NCI-H2171 treated with DMSO at 0.1 percent for 48 hours (cell line): ENCODE measurements at regions not wholly inside any gene's neighbourhood (a gene's known extent, or its start where the extent isn't known, plus 50 kb on each side); places are given as distances from the start of the nearest gene placed in this dataset.
A peak's percentile ranks its signal among the peaks of the same experiment; 100 is the strongest.

Source experiments
- DNase-seq: peaks from one replicate; lab custom pipeline; 2025; lab: John Stamatoyannopoulos, UW

DNA sequence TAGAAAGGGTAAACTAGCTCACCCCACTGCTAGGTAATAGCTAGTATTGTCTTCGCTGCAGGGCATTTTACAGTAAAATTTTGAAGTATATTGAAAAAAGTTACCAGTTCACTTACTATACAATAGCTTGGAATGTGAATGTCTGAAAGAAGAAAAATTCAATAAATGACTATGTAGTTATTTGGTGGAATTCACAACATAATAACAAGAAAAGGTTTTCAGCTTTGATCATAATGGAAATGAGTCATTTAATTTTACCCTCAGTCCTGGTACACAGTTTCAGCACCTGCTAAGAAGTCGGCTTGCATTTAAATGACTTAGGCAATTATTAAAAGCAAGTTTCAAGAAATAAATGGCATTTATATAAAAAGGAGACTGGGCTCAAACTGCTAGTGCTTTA is 90.4 kb downstream of the NUP35 start:
- no peak for DNase-seq

DNA sequence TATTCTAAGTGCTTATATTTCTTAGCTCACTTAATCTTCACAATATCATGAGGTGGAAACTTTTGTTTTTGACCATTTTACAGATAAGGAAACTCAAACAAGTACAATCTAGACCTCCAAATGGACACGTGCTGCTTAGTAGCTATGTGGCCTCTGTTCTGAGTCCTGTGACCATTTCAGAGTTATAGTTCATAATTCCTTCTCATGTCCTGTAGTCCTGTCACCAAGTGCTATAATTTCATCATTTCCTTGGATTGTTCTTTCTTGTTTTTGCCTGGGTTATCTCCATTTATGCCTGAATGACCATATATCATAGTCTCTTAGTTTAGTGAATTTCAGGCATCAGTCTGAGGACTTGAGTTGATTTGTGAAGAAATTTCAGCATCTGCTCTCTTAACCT is 91.7 kb downstream of the NUP35 start:
- DNase-seq, result no peak

DNA sequence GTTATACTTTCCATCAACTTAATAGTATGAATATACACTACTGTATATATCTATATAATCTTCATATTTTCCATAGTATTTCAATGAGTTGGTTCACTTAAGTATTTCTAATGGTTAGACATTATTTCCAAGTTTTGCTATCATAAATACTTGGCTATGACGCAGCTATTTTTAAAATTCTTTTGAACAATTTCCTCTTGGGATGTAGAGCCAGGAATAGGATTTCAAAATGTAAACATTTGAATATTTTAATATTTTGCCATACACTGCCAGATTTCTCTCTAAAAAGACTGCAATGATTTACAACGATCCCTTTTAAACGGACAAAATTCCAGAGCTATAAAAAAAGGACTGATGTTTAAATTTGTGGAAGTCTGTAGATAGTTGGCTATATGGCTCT is 95.6 kb downstream of the NUP35 start:
- DNase-seq, result no peak

DNA sequence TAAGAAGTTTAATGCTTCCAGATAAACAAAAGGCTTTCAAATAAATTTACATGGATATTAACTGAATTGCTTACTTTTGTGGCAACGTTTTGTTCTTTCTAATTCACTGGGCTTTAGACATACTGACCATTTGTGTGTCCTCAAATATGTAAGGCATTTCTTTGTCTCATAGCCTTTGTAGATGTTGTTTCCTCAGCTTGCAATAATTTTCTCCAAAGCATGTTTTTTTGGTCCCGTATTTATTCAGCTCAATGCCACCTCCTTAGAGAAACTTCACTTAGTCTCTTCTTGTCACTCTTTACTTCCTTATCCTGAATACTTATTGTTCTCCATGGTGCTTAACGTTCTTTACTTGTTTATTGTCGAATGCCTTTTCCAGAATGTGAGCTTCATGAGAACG is 98.5 kb downstream of the NUP35 start:
- DNase-seq, result no peak

DNA sequence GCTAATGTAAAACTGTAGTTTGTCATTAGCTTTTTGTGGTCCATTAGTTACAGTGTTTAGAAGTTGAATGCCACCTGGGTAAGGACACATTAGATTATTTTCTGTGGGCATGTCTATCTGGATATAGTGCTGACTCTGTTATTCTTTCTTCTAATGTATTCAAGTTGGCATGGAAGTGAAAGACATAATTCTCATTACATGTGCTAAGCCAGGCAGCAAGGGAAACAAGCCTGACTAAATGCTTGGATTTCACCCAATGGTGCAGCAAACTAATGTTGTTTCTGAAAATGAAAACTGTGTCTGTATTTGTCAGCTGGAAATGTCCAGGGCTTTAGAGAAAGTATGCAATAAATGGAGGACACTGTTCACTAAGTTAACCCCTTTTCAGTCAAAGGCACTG is 100.7 kb downstream of the NUP35 start:
- no peak for DNase-seq

DNA sequence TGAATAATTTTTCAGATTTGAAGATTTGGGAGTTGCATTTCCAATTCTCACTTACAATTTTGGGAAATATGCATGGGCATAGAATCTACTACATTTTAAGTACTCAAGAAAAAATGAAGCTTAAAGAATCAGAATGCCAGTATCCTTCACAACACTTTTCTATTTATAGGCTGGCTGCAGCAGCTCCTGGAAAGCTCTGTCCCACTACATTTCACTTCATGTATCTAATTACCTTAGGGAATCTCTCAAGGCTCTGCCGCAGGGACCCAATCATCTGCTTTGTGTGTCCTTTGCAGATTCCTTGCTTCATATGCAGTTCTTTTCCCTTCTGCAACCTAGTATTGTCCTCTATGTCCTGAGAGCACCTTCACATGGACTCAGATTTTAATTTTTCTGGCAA is 102.9 kb downstream of the NUP35 start:
- peak; percentile 7 for DNase-seq

DNA sequence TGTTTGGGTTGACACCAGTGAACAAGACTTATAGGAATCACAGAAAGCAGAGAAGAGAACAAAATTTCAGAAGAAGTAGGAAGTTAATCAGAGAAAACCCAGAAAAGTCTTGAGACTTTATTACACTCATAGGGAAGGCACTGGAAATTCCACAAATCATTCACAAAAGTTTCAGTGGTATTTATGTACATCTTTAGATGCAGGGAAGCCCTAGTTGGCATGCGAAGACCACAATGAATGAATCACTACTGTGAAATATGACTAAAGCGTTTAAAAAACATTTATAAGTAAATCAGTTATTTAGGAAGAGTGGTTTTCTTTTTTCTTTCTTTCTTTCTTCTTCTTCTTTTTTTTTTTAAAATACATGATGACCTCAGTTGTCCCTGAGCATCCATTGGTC is 105.1 kb downstream of the NUP35 start:
- DNase-seq, result no peak

DNA sequence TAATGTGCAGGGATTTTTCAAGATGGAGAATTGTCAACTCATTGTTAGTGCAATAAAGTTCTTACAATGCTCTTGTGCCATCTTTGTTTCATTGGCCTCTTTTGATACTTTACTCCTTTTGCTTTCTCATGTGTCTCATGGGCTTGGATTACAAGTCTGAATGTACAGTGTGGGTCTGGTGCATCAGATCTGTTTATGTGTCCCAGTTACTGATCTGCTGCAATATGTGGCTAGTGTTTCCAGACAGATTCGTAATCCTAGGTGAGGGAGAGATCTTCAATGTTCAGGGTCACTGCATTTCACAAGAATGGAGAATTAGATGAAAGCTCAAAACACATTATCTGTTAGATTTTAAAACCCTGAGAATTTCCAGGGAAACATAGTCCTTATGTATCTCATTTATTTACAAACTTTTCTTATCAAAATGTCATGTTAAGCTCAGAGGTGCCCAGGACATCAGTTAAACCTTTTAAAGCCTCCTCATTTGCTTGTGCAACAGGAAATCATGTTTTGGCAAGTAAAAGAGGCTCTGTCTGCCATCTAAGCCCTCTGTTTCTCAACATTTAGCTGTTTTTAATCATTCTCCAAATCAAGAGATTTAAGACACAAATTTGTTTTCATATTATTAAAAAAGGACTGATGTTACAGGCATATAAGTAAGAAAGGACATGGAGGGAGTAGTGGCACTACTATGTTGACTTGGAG is 108.1 kb downstream of the NUP35 start:
- DNase-seq, result no peak

DNA sequence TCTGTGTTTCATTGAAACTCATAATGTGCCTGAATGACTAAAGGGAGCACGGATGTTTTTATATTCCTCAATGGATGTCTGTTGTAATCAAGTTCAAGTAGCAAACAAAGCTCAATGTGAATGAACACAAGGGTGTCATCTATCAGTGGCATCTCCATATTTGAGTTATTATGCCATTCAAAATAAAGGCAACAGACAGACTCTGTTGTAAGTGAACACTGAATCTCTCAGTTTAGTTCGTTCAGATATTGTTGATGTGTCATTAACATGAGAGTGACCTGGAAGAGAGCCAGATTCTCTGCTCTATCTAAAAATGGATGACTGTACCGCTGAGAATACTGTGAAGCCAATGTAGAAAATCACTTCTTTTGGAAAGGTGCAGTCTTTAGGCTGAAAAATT is 118.7 kb downstream of the NUP35 start:
- peak; percentile 86 for DNase-seq

DNA sequence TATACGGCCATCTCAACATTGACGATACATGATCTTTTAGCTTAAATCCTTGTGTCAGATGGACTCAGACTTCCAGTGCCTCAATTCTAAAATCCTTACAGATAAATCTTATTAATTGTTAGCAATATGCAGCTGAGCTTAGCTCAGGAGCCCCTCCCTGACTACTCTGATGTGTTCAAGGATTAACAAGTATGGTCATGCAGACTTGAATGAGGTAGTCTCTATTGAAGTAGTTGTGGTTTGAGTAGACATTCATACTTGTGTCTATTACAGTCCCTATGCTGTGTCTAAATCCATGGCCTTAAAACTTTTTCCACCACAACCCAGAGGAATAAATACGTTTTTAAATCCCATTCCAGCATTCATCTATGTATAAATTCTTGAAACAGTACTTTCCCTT is 119.5 kb downstream of the NUP35 start:
- DNase-seq, result peak; percentile 25

DNA sequence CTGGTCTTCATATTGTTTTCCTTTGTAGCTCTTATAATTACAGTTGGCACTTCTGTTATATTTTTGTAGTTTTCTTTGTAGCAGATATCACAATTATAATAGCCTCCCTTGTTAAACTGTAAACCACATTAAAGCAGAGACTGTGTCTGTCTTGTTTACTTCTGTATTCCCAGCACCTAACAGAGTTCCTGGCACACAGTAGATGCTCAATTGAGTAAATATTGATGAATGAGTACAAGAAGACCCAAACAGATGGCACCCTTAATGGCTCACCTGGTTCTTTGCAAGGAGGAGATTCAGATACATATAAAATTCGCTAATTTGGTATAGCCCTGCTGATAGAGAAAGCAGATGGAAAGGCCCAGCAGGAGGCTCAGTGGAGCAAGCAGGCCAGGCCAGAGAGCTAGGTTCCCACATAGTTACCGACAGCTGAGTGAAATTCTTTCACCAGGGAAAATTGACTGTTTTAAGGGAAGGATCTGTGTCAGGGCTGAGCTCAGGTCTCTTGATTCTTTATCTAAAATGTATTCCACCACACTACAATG is 120.1 kb downstream of the NUP35 start:
- DNase-seq, result peak; percentile 97

DNA sequence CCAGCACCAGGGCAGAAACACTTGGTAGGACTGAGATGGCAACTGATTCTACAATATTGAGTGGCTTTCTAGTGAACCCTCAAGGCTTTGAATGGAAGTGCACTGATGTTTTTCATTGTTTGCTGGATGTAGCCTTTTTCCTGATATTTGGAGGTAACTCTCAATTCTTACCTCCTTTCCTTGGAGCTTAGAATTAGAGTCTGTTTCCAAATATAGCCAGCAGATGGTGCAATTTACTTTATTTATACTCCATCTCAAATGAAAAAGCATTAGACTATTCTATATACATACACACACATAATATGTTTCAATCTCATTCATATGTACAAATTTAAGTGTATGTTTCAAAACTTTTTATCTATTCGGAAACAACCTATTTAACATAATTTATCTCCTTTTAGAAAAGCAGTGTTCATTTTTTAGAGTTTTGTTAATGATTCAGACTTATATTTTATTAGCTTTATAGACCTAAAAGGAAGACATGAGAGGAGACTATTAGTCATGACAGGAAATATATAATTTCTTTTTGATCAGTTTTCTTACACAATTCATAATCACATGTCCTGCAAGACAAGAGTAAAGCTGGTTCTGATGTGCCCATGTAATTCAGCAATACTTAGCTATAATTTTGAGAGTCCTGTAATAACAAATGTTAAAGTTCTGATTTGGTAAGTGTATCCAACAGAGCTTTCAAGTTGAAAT is 124.8 kb downstream of the NUP35 start:
- DNase-seq, result peak; percentile 65

DNA sequence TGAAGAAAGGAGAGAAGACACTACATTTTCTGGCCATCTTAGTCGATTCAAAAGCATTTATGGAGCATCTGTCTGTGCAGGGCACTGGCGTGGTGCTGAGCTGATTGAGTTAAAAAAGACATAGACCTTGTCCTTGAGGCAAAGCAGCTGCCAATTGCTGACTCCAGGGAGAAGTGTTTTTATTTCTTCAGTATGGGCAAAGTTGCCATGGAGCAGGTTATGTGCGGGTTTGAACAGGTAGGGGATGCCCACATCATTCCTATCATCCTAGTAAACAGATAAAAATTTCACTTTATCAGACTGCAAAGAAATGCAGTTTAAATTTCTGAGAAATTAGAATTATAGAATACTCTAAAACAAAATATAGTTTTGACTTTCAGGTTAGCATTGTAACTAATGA is 125.8 kb downstream of the NUP35 start:
- peak; percentile 33 for DNase-seq

DNA sequence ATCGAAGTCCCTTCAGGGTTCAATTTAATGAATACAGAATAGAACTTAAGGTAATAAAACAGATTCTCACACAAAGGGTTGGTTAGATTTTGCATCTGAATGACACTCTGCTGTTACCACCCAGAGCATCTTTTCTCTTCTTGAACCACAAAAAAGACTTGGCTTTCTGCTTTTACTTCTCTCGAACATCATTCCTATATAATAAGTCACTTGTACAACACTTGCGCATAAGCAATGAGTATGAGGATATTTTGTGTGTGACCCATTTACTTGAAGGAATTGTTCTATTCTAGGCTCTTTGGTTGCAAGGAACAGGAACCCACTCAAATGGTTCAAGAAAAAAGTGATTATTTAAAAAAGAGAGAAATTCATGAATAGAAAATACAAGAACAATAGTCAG is 126.2 kb downstream of the NUP35 start:
- no peak for DNase-seq

DNA sequence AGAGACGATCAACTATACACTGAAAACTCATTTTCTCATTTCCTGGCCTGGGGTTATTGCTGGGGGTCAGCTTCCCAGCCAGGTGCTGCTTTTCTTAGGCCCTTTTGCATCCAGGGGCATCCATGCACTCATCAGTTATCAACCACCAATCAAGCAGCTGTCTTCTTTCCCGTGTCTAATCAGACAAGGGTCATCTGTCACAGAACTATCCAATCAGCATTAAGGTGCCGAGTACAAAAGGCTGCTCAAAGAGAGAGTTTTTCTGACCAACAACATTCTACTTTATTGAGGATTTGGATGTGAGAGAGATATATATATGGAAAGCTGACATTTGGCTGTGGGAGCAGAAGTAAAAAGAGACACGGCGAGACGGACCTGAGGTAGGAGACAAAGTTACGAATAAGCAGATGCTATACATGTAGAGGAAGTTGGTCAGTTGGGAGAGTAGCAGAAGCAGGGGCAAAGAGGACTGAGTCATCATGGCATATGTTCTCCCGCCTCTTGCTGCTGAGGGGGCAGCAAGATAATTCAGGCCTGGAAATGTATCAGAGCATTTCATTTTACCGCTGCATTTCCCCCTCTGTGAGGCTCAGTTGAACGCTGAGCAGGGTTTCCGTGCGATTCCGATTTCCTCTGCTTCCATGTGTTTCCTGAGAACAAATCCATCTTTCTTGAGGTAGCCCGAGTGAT is 129.3 kb downstream of the NUP35 start:
- DNase-seq, result no peak

DNA sequence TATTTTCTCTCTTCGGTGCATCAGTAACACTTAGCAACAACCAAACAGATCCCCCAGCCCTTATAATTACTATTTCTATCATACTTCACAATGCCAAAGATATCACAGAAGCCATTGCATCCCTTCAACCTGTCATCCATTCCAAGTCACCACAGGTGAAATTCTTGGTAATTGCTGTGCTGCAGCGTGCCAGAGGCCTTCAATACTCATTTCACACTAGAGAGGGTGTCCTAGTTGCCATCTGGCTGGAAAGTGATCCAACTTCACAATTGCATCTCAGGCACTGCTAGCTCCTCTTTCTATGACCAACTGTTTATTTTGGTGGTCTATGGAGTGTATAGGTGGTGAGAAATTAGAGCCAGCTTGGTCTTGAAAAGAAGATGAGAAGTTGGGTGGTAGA is 131.2 kb downstream of the NUP35 start:
- DNase-seq, result peak; percentile 64

DNA sequence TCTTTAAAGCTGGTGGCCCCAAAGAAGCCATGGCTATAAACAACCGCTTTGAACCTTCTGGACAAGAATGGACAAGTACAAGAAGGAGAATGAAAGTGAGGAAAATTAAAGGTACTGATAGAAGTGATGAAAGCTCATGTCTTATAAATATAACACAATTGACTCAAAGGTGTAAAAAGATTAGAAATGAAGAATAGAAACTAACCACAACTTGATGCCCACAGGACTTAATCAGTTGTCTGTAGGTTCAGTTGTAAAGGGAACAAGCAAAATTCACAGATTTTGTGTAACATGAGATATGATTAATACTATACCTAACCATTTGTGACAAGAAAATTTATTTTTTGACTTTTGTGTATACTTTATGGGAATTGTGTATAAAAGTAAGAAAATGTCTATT is 135.7 kb downstream of the NUP35 start:
- DNase-seq, result no peak

DNA sequence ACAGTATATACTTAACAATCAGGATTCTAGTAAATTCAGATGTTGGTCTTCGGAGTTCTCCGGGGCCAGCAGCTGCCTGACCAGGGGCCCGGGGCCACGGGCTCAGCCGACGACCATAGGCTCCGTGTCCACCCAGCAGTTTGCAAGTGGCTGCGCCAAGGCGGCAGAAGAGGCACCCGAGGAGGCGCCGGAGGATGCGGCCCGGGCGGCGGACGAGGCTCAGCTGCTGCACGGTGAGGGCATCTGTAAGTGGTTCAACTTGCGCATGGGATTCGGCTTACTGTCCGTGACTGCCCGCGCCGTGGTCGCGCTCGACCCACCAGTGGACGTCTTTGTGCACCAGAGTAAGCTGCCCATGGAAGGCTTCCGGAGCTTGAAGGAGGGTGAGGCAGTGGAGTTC is 136.3 kb downstream of the NUP35 start:
- DNase-seq, result no peak

DNA sequence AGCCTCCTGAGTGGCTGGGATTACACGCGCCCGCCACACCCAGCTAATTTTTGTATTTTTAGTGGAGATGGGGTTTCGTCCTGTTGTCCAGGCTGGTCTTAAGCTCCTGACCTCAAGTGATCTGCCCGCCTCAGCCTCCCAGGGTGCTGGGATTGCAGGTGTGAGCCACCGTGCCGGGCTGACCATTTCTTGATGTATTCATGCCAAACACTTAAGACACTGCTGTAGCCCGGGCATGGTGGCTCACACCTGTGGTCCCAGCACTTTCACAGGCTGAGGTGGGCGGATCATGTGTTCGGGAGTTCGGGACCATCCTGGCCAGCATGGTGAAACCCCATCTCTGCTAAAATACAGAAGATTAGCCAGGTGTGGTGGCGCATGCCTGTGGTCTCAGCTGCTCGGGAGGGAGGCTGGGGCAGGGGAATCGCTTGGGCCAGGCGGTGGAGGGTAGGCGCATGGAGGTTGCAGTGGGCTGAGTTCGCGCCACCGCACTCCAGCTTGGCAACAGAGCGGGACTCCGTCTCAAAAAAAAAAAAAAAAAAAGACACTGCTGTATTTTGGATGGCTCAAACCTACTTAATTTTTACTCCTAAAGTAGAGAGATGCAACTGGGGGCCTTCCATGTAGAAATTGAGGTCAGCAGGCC is 140.8 kb downstream of the NUP35 start:
- no peak for DNase-seq

DNA sequence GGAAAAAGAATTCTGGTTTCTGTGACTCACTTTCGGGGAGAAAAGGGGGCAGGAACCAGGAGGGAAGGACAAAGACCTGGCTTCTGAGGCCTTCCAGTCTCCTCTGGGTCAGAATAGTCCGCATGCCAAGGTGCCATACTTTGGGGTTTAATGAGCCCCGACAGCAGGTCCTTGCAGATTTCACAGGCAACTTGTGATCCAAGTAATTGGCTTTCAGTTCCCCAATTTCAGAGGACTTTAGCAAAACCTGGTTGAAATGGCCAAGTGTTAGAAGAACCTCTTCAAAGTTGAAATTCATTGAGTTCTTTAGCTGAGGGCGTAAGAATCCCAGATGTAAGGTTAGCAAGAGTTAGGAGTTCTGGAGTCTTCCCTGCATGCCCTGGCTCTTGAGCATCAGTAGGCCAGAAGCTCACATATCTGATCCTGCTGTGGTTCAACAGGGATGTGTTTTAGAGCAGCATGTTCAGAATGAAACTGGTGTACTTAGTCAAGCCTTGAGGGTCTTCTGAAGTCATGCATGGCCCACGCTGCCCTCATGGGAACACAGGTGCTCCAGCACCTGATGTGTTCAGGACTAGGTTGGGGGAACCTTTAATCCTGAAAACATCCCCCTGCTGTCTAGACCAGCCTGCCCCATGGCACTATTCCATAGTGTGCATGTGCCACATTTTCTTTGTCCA is 143.0 kb downstream of the NUP35 start:
- DNase-seq, result no peak

DNA sequence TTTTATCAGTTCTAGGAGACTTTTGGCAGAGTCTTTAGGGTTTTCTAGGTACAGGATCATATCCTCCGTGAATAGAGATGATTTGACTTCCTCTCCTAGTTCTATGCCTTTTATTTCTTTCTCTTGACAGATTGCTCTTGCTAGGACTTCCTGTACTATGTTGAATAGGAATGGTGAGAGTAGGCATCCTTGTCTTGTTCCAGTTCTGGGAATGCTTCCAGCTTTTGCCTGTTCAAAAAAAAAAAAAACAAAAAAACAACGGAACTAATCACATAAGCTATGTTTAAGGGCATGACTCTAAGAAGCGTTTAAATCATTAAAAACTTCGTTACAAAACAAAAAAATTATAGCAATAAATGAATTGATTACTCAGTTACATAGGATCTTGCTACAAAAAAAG is 145.7 kb downstream of the NUP35 start:
- DNase-seq, result peak; percentile 69

DNA sequence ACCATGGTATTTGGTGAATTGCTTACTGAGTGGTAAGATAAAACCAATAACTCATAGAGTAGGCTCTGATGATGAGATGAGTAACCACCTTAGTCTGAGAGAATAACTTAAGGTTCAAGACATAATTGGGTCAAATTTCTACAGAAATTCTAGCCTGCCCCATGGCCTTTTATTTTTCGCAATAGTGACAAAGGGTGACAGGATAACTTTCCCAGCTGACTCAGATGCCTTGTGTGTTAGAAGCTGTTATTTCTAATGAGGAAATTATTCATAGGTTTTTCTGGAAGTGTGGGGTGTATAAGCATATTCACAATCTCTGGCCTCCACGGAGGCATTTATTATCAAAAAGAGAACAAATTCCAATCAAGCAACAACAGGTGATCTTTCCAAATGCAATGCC is 159.0 kb downstream of the NUP35 start:
- DNase-seq, result no peak
